Right renal pelvis (tissue), 4 donors: ENCODE measurements at regions not wholly inside any gene's neighbourhood (a gene's known extent, or its start where the extent isn't known, plus 50 kb on each side); places are given as distances from the start of the nearest gene placed in this dataset.

Experiments
- DNase-seq, 4 donors: peaks; one replicate each; pipeline ENCODE4 v3.0.0-alpha.2; 2013; ENCODE audit warnings: low read depth in 4 of 4, low spot score in 3 of 4, missing footprints in 1 of 4

- no peak for DNase-seq
Measured at GRCh38 chr2:240225660-240226475, 85.4 kb upstream of the OTOS start.

- no peak for DNase-seq
Measured at GRCh38 chr2:240226672-240227537, 86.4 kb upstream of the OTOS start.

- no peak for DNase-seq
Measured at GRCh38 chr2:240227538-240228428, 87.3 kb upstream of the OTOS start.

GRCh38 chr2:240229005-240229404 lies 88.5 kb upstream of the OTOS start:
- DNase-seq: no peak

GRCh38 chr2:240229603-240230235 lies 89.3 kb upstream of the OTOS start:
- DNase-seq: no peak

- no peak for DNase-seq
Measured at GRCh38 chr2:240230291-240230931, 90.0 kb upstream of the OTOS start.

- DNase-seq: no peak
Measured at GRCh38 chr2:240231838-240232244, 91.4 kb upstream of the OTOS start.

- no peak for DNase-seq
Measured at GRCh38 chr2:240232264-240232915, 91.9 kb upstream of the OTOS start.

GRCh38 chr2:240232961-240233884 lies 92.8 kb upstream of the OTOS start:
- peak in 1 of 4 donors; percentile 55 for DNase-seq

GRCh38 chr2:240233885-240234502 lies 93.5 kb upstream of the OTOS start:
- no peak for DNase-seq

GRCh38 chr2:240234503-240234951 lies 94.1 kb upstream of the OTOS start:
- no peak for DNase-seq

GRCh38 chr2:240235149-240235803 lies 94.8 kb upstream of the OTOS start:
- DNase-seq: no peak

GRCh38 chr2:240235811-240236210 lies 95.4 kb upstream of the OTOS start:
- DNase-seq: no peak

GRCh38 chr2:240236217-240237111 lies 96.0 kb upstream of the OTOS start:
- no peak for DNase-seq

- DNase-seq: no peak
Measured at GRCh38 chr2:240237609-240238174, 97.2 kb upstream of the OTOS start.

GRCh38 chr2:240238201-240238600 lies 97.7 kb upstream of the OTOS start:
- DNase-seq: no peak
